H1 (cell line): ENCODE measurements at regions not wholly inside any gene's neighbourhood (a gene's known extent, or its start where the extent isn't known, plus 50 kb on each side); places are given as distances from the start of the nearest gene placed in this dataset.

ENCODE experiments used
- CTCF ChIA-PET: fragments of 300-600 bp; sonication (Branson Sonifier 250); formaldehyde crosslinking; loops from one replicate; lab custom pipeline; 2021; ENCODE audit not compliant: partially characterized antibody; lab: Charles Lee
- POLR2A ChIA-PET: fragments of 300-600 bp; sonication (Branson Sonifier 250); formaldehyde crosslinking; loops from one replicate; lab custom pipeline; 2021; ENCODE audit warnings: inconsistent platforms; ENCODE audit not compliant: partially characterized antibody; lab: Charles Lee
- DNase-seq, 2 experiments: peaks; one replicate each; pipeline versions ENCODE4 v3.0.0 to v3.0.0-alpha.2; 2010 to 2022; ENCODE audit warnings: low spot score in 2 of 2, low read depth in 1 of 2, mixed read lengths in 1 of 2
- FAIRE-seq: peaks from 2 replicates; lab custom pipeline; 2011; peaks lifted over from hg19 to GRCh38; lab: Jason Lieb, UNC
- H2AFZ ChIP-seq: 2 replicates; pipeline ENCODE4 v1.8.1; 2012; ENCODE audit warnings: low read length, inconsistent platforms
- H2AK5ac ChIP-seq: 2 replicates; pipeline ENCODE4 v1.6.1; 2013; ENCODE audit warnings: low read depth, low read length
- H2BK120ac ChIP-seq: replicated peaks from 2 replicates; pipeline ENCODE3; 2013; ENCODE audit warnings: low read depth, low read length, inconsistent platforms
- H2BK12ac ChIP-seq: 2 replicates; pipeline ENCODE4 v1.6.1; 2013; ENCODE audit warnings: low read depth, low read length
- H2BK15ac ChIP-seq: 2 replicates; pipeline ENCODE4 v1.6.1; 2013; ENCODE audit warnings: low read length
- H2BK20ac ChIP-seq: 2 replicates; pipeline ENCODE4 v1.6.1; 2013; ENCODE audit warnings: low read length
- H2BK5ac ChIP-seq: 2 replicates; pipeline ENCODE4 v1.6.1; 2013; ENCODE audit warnings: low read depth, low read length
- H3K14ac ChIP-seq: 2 replicates; pipeline ENCODE4 v1.6.1; 2013; ENCODE audit warnings: inconsistent platforms; ENCODE audit not compliant: insufficient read length
- H3K18ac ChIP-seq: 2 replicates; pipeline ENCODE4 v1.6.1; 2013; ENCODE audit warnings: low read length; ENCODE audit errors: extremely low read depth
- H3K23ac ChIP-seq: 2 replicates; pipeline ENCODE4 v1.6.1; 2013; ENCODE audit warnings: inconsistent platforms; ENCODE audit not compliant: insufficient read length
- H3K23me2 ChIP-seq: 2 replicates; pipeline ENCODE4 v1.6.1; 2013; ENCODE audit warnings: low read depth, low read length
- H3K27ac ChIP-seq: 2 replicates; pipeline ENCODE4 v1.6.1; 2011; ENCODE audit warnings: low read depth, low read length, inconsistent platforms
- H3K27me3 ChIP-seq, 4 experiments: replicated peaks in 1 of 4; 1 replicate in 1 of 4; 2 replicates in 3 of 4; pipeline versions ENCODE4 v1.6.1 to v1.8.1; 2011 to 2013; ENCODE audit warnings: low read length in 3 of 4, mild to moderate bottlenecking in 3 of 4, inconsistent platforms in 2 of 4, mixed read lengths in 2 of 4, moderate library complexity in 1 of 4; ENCODE audit not compliant: control insufficient read depth in 3 of 4, insufficient read depth in 3 of 4; ENCODE audit errors: extremely low read depth in 1 of 4
- H3K36me3 ChIP-seq, 4 experiments: 2 replicates each; pipeline versions ENCODE4 v1.6.1 to v1.8.1; 2011 to 2013; ENCODE audit warnings: mild to moderate bottlenecking in 4 of 4, low read length in 3 of 4, moderate library complexity in 2 of 4, control low read depth in 1 of 4, inconsistent platforms in 1 of 4; ENCODE audit not compliant: insufficient read depth in 4 of 4, control insufficient read depth in 2 of 4
- H3K4ac ChIP-seq: replicated peaks from 2 replicates; pipeline ENCODE3; 2013; ENCODE audit warnings: low read length, low read depth, mixed read lengths, inconsistent platforms; ENCODE audit not compliant: insufficient read length
- H3K4me1 ChIP-seq, 4 experiments: replicated peaks in 1 of 4; 1 replicate in 1 of 4; 2 replicates in 3 of 4; pipeline versions ENCODE4 v1.6.1 to v1.8.1; 2011 to 2013; ENCODE audit warnings: low read length in 3 of 4, inconsistent platforms in 2 of 4, mixed read lengths in 1 of 4; ENCODE audit not compliant: insufficient read depth in 4 of 4, control insufficient read depth in 3 of 4
- H3K4me2 ChIP-seq, 2 experiments: 2 replicates each; pipeline versions ENCODE4 v1.6.1 to v1.8.1; 2011 to 2013; ENCODE audit warnings: low read depth in 2 of 2, low read length in 2 of 2, control low read depth in 1 of 2, inconsistent platforms in 1 of 2, mild to moderate bottlenecking in 1 of 2; ENCODE audit not compliant: insufficient read depth in 1 of 2
- H3K4me3 ChIP-seq, 4 experiments: fragments of 200-600, 300-600 bp in 1 of 4; sonication (generic), shearing (Covaris generic), sonication (Bioruptor Twin) in 1 of 4; 2 replicates each; pipeline versions ENCODE4 v1.5.1 to v1.8.1; 2011 to 2016; ENCODE audit warnings: low read length in 4 of 4, low read depth in 3 of 4, control low read depth in 2 of 4, inconsistent platforms in 2 of 4, mild to moderate bottlenecking in 2 of 4, mixed read lengths in 1 of 4, moderate library complexity in 1 of 4; ENCODE audit not compliant: insufficient read depth in 2 of 4; ENCODE audit errors: extremely low read depth in 1 of 4
- H3K56ac ChIP-seq: replicated peaks from 2 replicates; pipeline ENCODE3; 2013; ENCODE audit warnings: low read depth, mild to moderate bottlenecking, mixed read lengths, low read length, inconsistent platforms; ENCODE audit not compliant: insufficient read length
- H3K79me1 ChIP-seq: 2 replicates; pipeline ENCODE4 v1.6.1; 2013; ENCODE audit warnings: low read depth, low read length, control low read depth
- H3K79me2 ChIP-seq, 2 experiments: 2 replicates each; pipeline versions ENCODE4 v1.6.1 to v1.8.1; 2012 to 2013; ENCODE audit warnings: low read length in 2 of 2, mild to moderate bottlenecking in 2 of 2, inconsistent platforms in 1 of 2; ENCODE audit not compliant: insufficient read depth in 2 of 2, control insufficient read depth in 1 of 2
- H3K9ac ChIP-seq, 4 experiments: replicated peaks in 1 of 4; 1 replicate in 1 of 4; 2 replicates in 3 of 4; pipeline versions ENCODE4 v1.6.1 to v1.8.1; 2011 to 2013; ENCODE audit warnings: low read depth in 3 of 4, low read length in 3 of 4, control low read depth in 2 of 4, mild to moderate bottlenecking in 2 of 4, moderate library complexity in 2 of 4, inconsistent platforms in 1 of 4; ENCODE audit errors: extremely low read depth in 1 of 4
- H3K9me3 ChIP-seq, 2 experiments: 2 replicates each; pipeline versions ENCODE4 v1.6.1 to v1.8.1; 2012 to 2013; ENCODE audit warnings: mild to moderate bottlenecking in 2 of 2, moderate library complexity in 2 of 2, control low read depth in 1 of 2, inconsistent platforms in 1 of 2, low read depth in 1 of 2, low read length in 1 of 2, mixed read lengths in 1 of 2; ENCODE audit not compliant: insufficient read depth in 2 of 2
- H4K20me1 ChIP-seq, 2 experiments: replicated peaks in 1 of 2; 2 replicates each; pipeline versions ENCODE3 to v1.8.1; 2011 to 2013; ENCODE audit warnings: inconsistent platforms in 2 of 2, low read length in 2 of 2, mild to moderate bottlenecking in 1 of 2; ENCODE audit not compliant: insufficient read depth in 2 of 2, control insufficient read depth in 1 of 2
- H4K5ac ChIP-seq: 2 replicates; pipeline ENCODE4 v1.6.1; 2013; ENCODE audit warnings: low read length, low read depth, mixed read lengths, inconsistent platforms; ENCODE audit not compliant: insufficient read length
- H4K8ac ChIP-seq: 2 replicates; pipeline ENCODE4 v1.8.0; 2013; ENCODE audit warnings: mild to moderate bottlenecking, moderate library complexity, low read length, inconsistent platforms; ENCODE audit not compliant: insufficient read depth; ENCODE audit errors: extremely low read depth
- H4K91ac ChIP-seq: replicated peaks from 2 replicates; pipeline ENCODE3; 2013; ENCODE audit warnings: low read length, mixed read lengths, inconsistent platforms; ENCODE audit not compliant: insufficient read length
- WGBS, 2 experiments: shearing (Covaris generic) in 1 of 2; methylation state at CpG; one replicate each; pipeline versions ENCODE4 v1.1.6 to v1.1.7; 2013 to 2015; ENCODE audit warnings: low lambda C conversion rate in 2 of 2, mixed read lengths in 2 of 2, inconsistent platforms in 1 of 2, low coverage in 1 of 2, missing lambda C conversion rate in 1 of 2; ENCODE audit not compliant: insufficient replicate concordance in 2 of 2, insufficient coverage in 1 of 2, insufficient read length in 1 of 2; ENCODE audit errors: extremely low coverage in 1 of 2, missing lambda C conversion rate in 1 of 2; 5-methylcytosine and 5-hydroxymethylcytosine counted together

GRCh38 chr20:23161968-23162696, 76.0 kb upstream of the CD93 start:
- peak in 1 of 2 experiments; percentile 16 for DNase-seq
- no peak overlapping the region for H2BK5ac ChIP-seq

More at GRCh38 chr20:23161968-23162696, 76.0 kb upstream of the CD93 start:
- H4K91ac ChIP-seq: no peak overlapping the region
- H3K36me3 ChIP-seq: no peaks in the 10 kb centered on the region
- no peak overlapping the region for H3K4ac ChIP-seq
- H4K5ac ChIP-seq: no peak overlapping the region
- FAIRE-seq: no peak
- ChIA-PET POLR2A (no interaction called here), CTCF (interaction anchor here (1.1 to 3.6 kb wide), 2 partner anchors 39 to 112 kb away, joined by 7 to 11 read pairs; no protein-coding TSS in a partner anchor)
- H3K27me3 ChIP-seq: no peaks in the 10 kb centered on the region
- no peak overlapping the region for H3K14ac ChIP-seq
- H3K18ac ChIP-seq: no peak overlapping the region
- 0 out of 2 replicates have a peak overlapping the region, but pooled peaks have one; percentile 48 for H2BK20ac ChIP-seq
- no peak overlapping the region for H2AFZ ChIP-seq
- no peak overlapping the region for H2BK12ac ChIP-seq
- H3K79me1 ChIP-seq: no peaks in the 10 kb centered on the region
- no peaks in the 10 kb centered on the region for H4K20me1 ChIP-seq
- peaks cover 2 to 7% (median 3%) of the 10 kb centered on the region in 4 experiments; a peak in 4 of 7 replicates for H3K4me1 ChIP-seq
- no peak overlapping the region for H3K27ac ChIP-seq
- no peaks in the 10 kb centered on the region for H3K9me3 ChIP-seq
- whole genome bisulfite sequencing, 2 experiments: 91% methylated on average over 12 of the region's 12 CpGs; no CpG with 5 or more reads in 1 of the 2 experiments
- H3K4me2 ChIP-seq: no peak overlapping the region
- H2AK5ac ChIP-seq: no peak overlapping the region
- H3K23me2 ChIP-seq: no peaks in the 10 kb centered on the region
- no peak overlapping the region for H4K8ac ChIP-seq
- H2BK120ac ChIP-seq: no peak overlapping the region
- no peaks in the 10 kb centered on the region for H3K79me2 ChIP-seq
- no peak overlapping the region for H3K56ac ChIP-seq
- H2BK15ac ChIP-seq: 0 out of 2 replicates have a peak overlapping the region, but pooled peaks have one; percentile 61
- no peak overlapping the region for H3K4me3 ChIP-seq
- H3K9ac ChIP-seq: no peak overlapping the region
- H3K23ac ChIP-seq: no peak overlapping the region
